ENCODE measurements at regions not wholly inside any gene's neighbourhood (a gene's known extent, or its start where the extent isn't known, plus 50 kb on each side); places are given as distances from the start of the nearest gene placed in this dataset.

DNA sequence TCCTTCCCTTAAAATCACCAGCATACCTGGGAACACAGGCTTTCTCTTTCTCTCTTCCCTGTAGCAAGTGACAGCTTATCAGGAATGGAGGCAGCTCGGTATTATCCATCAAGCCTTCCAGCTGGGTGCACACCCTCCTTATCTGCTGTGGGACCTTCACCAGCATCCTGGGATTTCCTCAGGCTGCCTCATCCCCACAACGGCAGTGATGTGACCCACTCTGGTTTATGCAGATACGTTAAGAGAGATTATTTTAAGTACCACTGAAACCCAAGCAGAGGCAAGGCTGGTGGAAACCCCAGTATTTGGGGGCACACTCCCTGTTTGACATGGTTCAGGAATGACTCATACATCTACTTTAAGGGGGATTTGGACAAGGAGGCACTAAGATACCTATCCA lies 192.1 kb downstream of the TM9SF2 start:
- TF ChIP-seq, protein P1, sequence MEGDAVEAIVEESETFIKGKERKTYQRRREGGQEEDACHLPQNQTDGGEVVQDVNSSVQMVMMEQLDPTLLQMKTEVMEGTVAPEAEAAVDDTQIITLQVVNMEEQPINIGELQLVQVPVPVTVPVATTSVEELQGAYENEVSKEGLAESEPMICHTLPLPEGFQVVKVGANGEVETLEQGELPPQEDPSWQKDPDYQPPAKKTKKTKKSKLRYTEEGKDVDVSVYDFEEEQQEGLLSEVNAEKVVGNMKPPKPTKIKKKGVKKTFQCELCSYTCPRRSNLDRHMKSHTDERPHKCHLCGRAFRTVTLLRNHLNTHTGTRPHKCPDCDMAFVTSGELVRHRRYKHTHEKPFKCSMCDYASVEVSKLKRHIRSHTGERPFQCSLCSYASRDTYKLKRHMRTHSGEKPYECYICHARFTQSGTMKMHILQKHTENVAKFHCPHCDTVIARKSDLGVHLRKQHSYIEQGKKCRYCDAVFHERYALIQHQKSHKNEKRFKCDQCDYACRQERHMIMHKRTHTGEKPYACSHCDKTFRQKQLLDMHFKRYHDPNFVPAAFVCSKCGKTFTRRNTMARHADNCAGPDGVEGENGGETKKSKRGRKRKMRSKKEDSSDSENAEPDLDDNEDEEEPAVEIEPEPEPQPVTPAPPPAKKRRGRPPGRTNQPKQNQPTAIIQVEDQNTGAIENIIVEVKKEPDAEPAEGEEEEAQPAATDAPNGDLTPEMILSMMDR (IDR thresholded peaks at IDR 0.05; ENCODE audit: low read depth, low read length) = no peak
- H3K4me3 ChIP-seq (ENCODE audit: low read depth, low read length) = no peak overlapping the region

DNA sequence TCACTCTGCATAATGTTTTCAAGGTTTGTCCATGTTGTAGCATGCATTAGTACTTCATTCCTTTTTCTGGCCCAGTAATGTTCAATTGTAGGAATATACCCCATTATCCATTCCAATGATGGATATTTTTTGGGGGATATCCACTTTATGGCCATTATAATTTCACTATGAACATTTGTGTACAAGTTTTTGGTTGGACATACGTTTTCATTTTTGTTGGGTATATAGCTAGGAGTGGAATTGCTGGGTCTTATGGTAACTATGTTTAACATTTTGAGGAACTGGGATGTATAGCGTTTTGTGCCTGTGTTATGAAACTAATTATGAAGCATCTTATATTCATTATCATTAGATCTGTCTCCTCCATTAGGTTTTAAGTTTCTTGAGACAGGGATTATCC lies 191.6 kb downstream of the TM9SF2 start:
- no peak overlapping the region for H3K4me3 ChIP-seq (ENCODE audit: low read depth, low read length)
- TF ChIP-seq, protein P1 (IDR thresholded peaks at IDR 0.05; ENCODE audit: low read depth, low read length) = no peak

DNA sequence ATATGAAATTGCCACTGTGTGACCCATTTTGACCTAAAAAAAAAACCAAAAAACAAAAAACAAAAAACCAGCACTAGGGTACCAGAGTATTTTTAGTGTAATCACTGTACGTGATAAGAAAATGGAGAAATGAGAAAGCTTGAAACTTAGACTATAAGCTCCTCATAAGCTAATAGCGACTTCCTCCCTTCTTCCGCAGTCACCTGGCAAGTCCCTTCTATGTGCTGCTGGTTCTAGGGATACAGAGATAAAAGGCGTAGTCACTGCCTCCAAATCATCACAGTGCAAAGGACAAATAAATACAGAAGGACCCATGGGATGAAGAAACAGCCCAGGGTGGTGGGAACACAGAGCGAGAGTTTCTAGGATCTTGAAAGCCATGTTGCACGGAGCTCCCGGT lies 190.3 kb downstream of the TM9SF2 start:
- TF ChIP-seq, protein P1 (IDR thresholded peaks at IDR 0.05; ENCODE audit: low read depth, low read length) = no peak
- H3K4me3 ChIP-seq (ENCODE audit: low read depth, low read length) = no peak overlapping the region

DNA sequence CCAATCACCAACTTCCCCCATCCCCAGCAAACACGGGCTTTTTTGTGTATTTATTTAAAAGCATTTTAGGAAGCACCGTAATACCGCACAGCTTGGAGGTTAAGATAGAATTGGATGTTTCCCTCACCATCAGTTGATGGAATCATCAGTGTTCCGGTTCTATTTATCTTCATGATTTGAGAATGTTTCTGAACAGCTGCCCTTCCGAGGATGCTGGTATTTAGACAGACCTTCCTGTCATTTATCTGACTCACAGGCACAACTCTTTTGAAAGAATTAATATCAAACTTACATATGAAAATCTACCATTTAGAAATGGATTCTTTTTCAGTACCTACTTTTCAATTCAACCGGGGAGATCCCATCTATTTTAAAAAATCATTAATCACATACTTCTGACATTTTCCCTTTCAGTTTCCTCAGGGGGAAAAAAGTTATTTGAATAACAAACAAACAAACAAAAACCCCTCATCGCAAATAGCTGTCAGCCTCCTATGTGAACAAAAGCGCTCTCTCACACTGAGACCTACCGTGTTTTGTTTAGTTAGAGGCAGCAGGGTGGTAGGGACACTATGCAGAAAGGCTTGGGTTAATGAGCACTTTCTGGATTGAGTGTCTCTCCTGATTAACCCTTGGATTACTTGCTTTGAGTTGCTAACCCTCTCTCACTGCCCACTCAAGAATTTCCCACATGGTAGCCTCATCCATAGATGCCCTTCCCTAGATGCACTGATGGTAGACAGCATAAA lies 189.3 kb downstream of the TM9SF2 start:
- TF ChIP-seq, protein P1 (IDR thresholded peaks at IDR 0.05; ENCODE audit: low read depth, low read length) = no peak
- no peak overlapping the region for H3K4me3 ChIP-seq (ENCODE audit: low read depth, low read length)

DNA sequence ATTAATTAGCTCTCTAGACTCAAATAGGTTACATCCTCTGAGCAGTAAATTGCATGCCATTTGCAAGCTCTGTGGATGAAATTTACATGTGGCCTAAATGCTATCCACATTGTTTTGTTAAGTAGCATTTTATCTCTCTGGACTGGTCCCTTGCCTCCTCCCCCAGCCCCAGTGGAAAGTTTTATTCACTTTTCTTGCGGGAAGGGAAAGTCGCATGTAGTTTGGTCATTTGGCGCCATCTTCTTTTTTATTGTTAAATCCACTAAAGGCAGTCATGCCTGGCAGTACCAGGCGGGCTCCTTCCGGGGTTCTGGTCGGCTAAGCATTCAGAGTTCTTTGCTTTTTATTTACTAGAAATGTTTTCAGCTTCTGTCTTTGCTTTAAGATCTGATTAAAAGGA lies 188.7 kb downstream of the TM9SF2 start:
- H3K4me3 ChIP-seq (ENCODE audit: low read depth, low read length) = no peak overlapping the region
- TF ChIP-seq, protein P1 (IDR thresholded peaks at IDR 0.05; ENCODE audit: low read depth, low read length) = no peak

DNA sequence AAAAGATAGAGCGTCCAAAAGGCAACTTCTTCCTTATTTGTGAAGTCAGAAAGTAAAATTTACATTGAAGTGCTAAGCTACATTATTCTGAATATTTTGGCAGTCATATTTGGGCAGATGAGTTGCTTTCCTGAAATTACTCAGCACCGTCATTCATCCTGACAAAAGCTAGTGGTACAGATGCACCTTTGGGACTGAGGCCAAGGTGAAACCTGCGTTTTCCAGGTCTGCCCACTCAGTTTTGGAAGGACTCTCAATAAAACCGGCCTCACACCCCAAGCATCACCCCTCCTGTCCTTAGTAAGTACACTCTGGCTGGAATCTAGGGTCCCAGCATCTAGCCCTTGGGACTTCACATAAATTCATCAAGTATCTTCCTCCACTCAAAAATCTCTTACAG lies 187.5 kb downstream of the TM9SF2 start:
- TF ChIP-seq, protein P1 (IDR thresholded peaks at IDR 0.05; ENCODE audit: low read depth, low read length) = no peak

DNA sequence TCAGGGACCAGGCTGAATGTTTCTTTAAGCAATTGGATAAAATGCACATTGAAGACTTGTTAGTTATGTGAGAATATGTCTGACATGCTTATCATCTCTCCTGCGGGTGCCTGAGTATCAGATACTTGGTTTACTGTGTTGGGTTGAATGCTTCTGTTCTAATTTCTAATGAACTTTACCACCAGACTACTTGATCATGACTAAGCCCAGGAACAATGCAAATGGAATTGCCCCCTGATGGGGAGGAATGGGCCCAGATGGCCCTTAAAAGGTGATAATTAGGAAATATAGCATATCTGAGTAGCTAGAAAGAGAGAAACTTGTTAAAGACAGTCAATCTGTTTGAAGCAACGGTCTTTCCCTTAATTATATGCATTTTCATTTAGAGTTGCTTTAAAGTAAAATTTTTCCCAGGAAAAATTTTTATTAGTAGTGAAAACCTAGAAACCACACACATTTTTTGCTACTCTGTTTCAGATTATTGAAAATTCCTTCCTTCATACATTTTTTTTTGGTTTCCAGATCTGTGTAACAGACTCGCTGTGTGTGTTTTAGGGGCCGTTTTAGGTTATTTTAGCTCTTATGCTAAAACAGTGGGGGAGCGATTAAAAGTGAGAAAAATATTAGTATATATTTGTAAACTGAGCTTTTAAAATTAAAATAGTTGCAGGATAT lies 186.6 kb downstream of the TM9SF2 start:
- TF ChIP-seq, protein P1 (IDR thresholded peaks at IDR 0.05; ENCODE audit: low read depth, low read length) = no peak
- H3K4me3 ChIP-seq (ENCODE audit: low read depth, low read length) = no peak overlapping the region

More for the DNA sequence above, 187.5 kb downstream of the TM9SF2 start:
- H3K4me3 ChIP-seq (ENCODE audit: low read depth, low read length) = no peak overlapping the region

Measured in WI38 (cell line).